22Rv1 (cell line): ENCODE measurements at regions not wholly inside any gene's neighbourhood (a gene's known extent, or its start where the extent isn't known, plus 50 kb on each side); places are given as distances from the start of the nearest gene placed in this dataset.

Source experiments
- CTCF ChIP-seq: fragments of 450-650 bp; IDR thresholded peaks from 2 replicates; pipeline ENCODE4 v1.5.1; 2017; ENCODE audit warnings: mild to moderate bottlenecking
- ZFX ChIP-seq: fragments of 450-650 bp; IDR thresholded peaks from 2 replicates; pipeline ENCODE4 v1.6.1; 2017; ENCODE audit warnings: antibody characterized with exemption, borderline replicate concordance

GRCh38 chr9:82148901-82149461, 160.4 kb downstream of the SPATA31D1 start:
- no peak for TF ChIP-seq CTCF
- no peak for TF ChIP-seq ZFX
